Karpas-422 (cell line): ENCODE measurements at regions not wholly inside any gene's neighbourhood (a gene's known extent, or its start where the extent isn't known, plus 50 kb on each side); places are given as distances from the start of the nearest gene placed in this dataset.

Source experiments
- DNase-seq: peaks from one replicate; pipeline ENCODE4 v3.0.0-alpha.2; 2015
- H2AFZ ChIP-seq: fragments of 200-600 bp; sonication (generic); 2 replicates; pipeline ENCODE4 v1.6.1; 2014; ENCODE audit warnings: antibody characterized with exemption, low read length, mixed read lengths
- H3K27ac ChIP-seq: fragments of 200-600 bp; sonication (generic); 2 replicates; pipeline ENCODE4 v1.5.1; 2014; ENCODE audit warnings: mild to moderate bottlenecking, low read length, moderate library complexity
- H3K27me3 ChIP-seq: fragments of 200-600 bp; sonication (generic); 2 replicates; pipeline ENCODE4 v1.6.1; 2014; ENCODE audit warnings: low read length, mixed read lengths
- H3K36me3 ChIP-seq: fragments of 200-600 bp; sonication (generic); 2 replicates; pipeline ENCODE4 v1.6.1; 2014; ENCODE audit warnings: low read length, mixed read lengths; ENCODE audit not compliant: insufficient read depth
- H3K4me1 ChIP-seq: fragments of 200-600 bp; sonication (generic); 2 replicates; pipeline ENCODE4 v1.6.1; 2014; ENCODE audit warnings: mild to moderate bottlenecking, low read length, mixed read lengths
- H3K4me2 ChIP-seq: fragments of 200-600 bp; sonication (generic); 2 replicates; pipeline ENCODE4 v1.6.1; 2014; ENCODE audit warnings: low read length, low read depth, mild to moderate bottlenecking; ENCODE audit not compliant: poor library complexity, severe bottlenecking
- H3K4me3 ChIP-seq: fragments of 200-600 bp; sonication (generic); 2 replicates; pipeline ENCODE4 v1.5.1; 2014; ENCODE audit warnings: mild to moderate bottlenecking, antibody characterized with exemption, low read length, mixed read lengths
- H3K79me2 ChIP-seq: fragments of 200-600 bp; sonication (generic); 2 replicates; pipeline ENCODE4 v1.6.1; 2014; ENCODE audit warnings: mild to moderate bottlenecking, low read length, mixed read lengths
- H3K9ac ChIP-seq: fragments of 200-600 bp; sonication (generic); 2 replicates; pipeline ENCODE4 v1.6.0; 2014; ENCODE audit warnings: low read length
- H3K9me2 ChIP-seq: fragments of 200-600 bp; sonication (generic), shearing (Covaris generic); replicated peaks from 2 replicates; pipeline ENCODE4 v1.6.0; 2014; ENCODE audit warnings: mild to moderate bottlenecking, low read length, moderate library complexity; ENCODE audit not compliant: insufficient read depth
- H3K9me3 ChIP-seq: fragments of 300-700, 200-600 bp; sonication (generic); 2 replicates; pipeline ENCODE4 v1.6.1; 2014; ENCODE audit warnings: low read length, mixed read lengths
- H4K20me1 ChIP-seq: fragments of 200-600 bp; sonication (generic); 2 replicates; pipeline ENCODE4 v1.6.1; 2014; ENCODE audit warnings: mild to moderate bottlenecking, antibody characterized with exemption, low read length, low read depth; ENCODE audit not compliant: insufficient read depth

DNA sequence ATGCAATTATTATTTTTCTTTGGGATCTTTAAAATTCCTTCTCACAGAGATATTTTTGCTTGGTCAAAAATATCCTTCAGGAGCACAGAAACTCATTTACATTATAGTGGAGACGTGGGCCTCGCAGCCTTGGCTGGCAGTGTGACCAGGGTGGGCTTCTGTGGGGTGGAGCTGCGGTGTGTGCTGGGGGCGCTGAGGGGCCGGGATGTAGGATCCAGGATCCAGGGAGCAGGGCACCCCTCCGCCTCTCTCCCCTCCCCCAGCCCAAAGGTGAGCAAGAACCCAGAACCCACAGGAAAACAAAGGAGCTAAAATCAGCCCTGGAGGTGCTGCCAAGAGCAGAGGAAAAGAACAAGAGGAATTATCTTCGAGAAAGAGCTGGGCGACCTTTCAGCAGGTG lies 79.1 kb upstream of the OLFM1 start:
- no peak for DNase-seq
- H3K36me3 ChIP-seq, result no peaks in the 10 kb centered on the region
- H3K9ac ChIP-seq, result no peak overlapping the region
- H3K9me2 ChIP-seq, result no peaks in the 10 kb centered on the region
- H3K79me2 ChIP-seq, result no peaks in the 10 kb centered on the region
- no peak overlapping the region for H3K27ac ChIP-seq
- H4K20me1 ChIP-seq, result no peaks in the 10 kb centered on the region
- H3K4me3 ChIP-seq, result no peak overlapping the region
- H3K4me1 ChIP-seq, result no peaks in the 10 kb centered on the region
- no peak overlapping the region for H3K4me2 ChIP-seq
- H3K27me3 ChIP-seq, result no peaks in the 10 kb centered on the region
- H3K9me3 ChIP-seq, result no peaks in the 10 kb centered on the region
- no peak overlapping the region for H2AFZ ChIP-seq

DNA sequence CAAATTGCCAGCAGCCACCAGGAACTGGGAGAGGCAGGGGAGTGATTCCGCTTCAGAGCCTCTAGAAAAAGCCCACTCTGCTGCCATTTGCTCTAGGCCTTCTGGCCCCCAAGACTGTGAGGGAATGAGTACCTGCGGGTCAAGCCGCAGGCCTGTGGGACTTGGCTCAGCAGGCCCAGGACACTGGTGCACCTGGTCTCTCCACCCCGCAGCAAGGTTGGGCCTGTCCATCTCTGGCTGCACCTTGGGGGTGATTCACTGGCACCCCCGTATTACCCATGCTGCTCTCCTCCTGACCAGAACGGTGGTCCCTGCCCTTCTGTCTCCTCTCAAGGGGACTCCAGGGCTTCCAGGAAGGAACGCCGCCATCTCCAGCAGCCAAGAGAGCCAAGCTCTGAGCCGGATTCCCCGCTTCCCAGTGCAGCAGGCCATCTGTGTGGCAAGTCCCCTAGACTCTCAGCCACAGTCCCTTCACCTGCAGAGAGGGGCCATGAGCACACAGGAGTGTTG lies 78.4 kb upstream of the OLFM1 start:
- no peak overlapping the region for H3K4me3 ChIP-seq
- no peaks in the 10 kb centered on the region for H3K36me3 ChIP-seq
- H3K79me2 ChIP-seq, result no peaks in the 10 kb centered on the region
- no peaks in the 10 kb centered on the region for H3K9me3 ChIP-seq
- H3K4me2 ChIP-seq, result no peak overlapping the region
- H4K20me1 ChIP-seq, result no peaks in the 10 kb centered on the region
- H2AFZ ChIP-seq, result no peak overlapping the region
- no peaks in the 10 kb centered on the region for H3K9me2 ChIP-seq
- H3K27ac ChIP-seq, result no peak overlapping the region
- no peak for DNase-seq
- no peak overlapping the region for H3K9ac ChIP-seq
- H3K4me1 ChIP-seq, result no peaks in the 10 kb centered on the region
- H3K27me3 ChIP-seq, result no peaks in the 10 kb centered on the region

DNA sequence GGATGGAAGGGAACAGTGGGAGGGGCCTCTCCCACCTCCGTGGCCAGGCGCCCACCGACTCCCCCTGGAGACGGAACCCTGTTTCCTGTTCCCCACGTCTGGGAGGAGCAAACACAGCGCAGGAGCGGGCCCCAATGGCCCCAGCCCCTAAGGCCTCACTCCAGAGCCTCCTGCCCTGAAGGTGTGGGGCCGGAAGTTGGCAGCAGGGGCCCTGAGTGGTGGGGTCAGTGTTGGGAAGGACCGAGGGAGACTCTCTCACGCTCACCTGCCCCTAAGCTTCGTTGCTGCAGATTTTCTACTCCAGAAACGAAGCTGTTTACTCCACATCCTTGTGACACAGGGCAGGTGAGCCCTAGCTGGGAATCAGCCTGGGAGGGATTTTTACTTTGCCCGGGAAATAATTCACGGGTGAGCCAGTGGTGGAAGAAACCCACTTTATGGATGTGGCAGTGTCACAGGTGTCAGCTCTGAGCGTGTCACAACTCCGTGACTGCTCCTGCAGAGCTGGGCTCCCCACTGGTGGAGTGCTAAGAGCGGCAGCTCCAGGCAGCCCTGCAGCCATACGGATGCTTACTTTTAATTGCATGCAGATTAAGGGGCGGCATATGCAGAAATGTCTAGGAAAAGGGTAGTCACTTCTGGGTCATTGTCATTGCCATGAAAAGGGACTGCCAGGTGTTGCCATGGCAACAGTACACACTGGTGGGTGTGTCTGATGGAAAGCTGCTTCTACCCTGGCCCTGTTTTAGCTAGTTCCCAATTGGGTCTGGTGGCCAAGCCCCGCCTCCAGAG lies 77.5 kb upstream of the OLFM1 start:
- Histone ChIP-seq H3K4me2 (no peak overlapping the region), H3K4me1 (no peaks in the 10 kb centered on the region), H3K79me2 (no peaks in the 10 kb centered on the region), H3K27ac (no peak overlapping the region), H3K27me3 (no peaks in the 10 kb centered on the region), H4K20me1 (no peaks in the 10 kb centered on the region), H3K36me3 (no peaks in the 10 kb centered on the region), H3K9me3 (no peaks in the 10 kb centered on the region), H3K9ac (no peak overlapping the region), H2AFZ (no peak overlapping the region), H3K9me2 (no peaks in the 10 kb centered on the region), H3K4me3 (no peak overlapping the region)
- DNase-seq, result no peak

DNA sequence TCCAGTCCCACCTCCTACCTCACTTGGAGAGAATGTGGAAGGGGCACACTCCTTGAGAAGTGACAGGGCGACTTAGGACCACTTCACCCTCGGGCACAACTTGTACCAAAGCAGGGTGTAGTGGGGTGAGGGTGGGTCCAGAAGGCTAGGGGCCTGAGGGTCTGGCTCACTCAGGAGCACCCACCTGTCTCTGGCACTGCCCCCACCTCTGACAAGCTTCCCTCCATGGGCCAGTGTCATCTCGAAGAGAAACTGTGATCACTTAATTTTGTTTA lies 76.9 kb upstream of the OLFM1 start:
- no peak for DNase-seq
- Histone ChIP-seq H4K20me1 (no peaks in the 10 kb centered on the region), H3K27ac (no peak overlapping the region), H3K4me2 (no peak overlapping the region), H3K79me2 (no peaks in the 10 kb centered on the region), H3K4me3 (no peak overlapping the region), H3K9ac (no peak overlapping the region), H3K9me3 (no peaks in the 10 kb centered on the region), H3K9me2 (no peaks in the 10 kb centered on the region), H3K27me3 (no peaks in the 10 kb centered on the region), H3K36me3 (no peaks in the 10 kb centered on the region), H3K4me1 (no peaks in the 10 kb centered on the region), H2AFZ (no peak overlapping the region)

DNA sequence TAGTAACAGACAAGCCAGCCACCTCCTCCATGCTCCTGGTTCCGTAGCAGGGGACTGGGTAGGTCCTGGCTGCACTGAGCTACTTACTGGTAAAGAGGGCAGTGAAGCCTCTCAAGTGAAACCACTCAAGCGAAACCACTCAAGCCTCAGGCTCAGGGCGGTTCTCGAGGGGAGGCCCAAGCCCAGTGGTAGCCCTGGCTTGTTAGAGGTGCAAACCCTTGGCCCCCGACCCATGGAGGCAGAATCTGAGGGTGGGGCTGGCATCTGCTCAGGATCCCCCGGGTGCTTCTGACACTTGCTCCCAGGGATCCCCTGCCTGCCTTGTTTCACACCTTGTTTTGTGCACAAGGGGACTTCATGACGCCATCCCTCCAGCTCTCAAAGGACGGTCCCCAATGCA lies 76.5 kb upstream of the OLFM1 start:
- H3K36me3 ChIP-seq, result no peaks in the 10 kb centered on the region
- no peaks in the 10 kb centered on the region for H3K9me2 ChIP-seq
- H3K4me3 ChIP-seq, result no peak overlapping the region
- H4K20me1 ChIP-seq, result no peaks in the 10 kb centered on the region
- no peaks in the 10 kb centered on the region for H3K9me3 ChIP-seq
- no peak overlapping the region for H2AFZ ChIP-seq
- no peak overlapping the region for H3K27ac ChIP-seq
- H3K79me2 ChIP-seq, result no peaks in the 10 kb centered on the region
- no peak overlapping the region for H3K9ac ChIP-seq
- no peaks in the 10 kb centered on the region for H3K4me1 ChIP-seq
- no peak overlapping the region for H3K4me2 ChIP-seq
- no peak for DNase-seq
- H3K27me3 ChIP-seq, result no peaks in the 10 kb centered on the region

DNA sequence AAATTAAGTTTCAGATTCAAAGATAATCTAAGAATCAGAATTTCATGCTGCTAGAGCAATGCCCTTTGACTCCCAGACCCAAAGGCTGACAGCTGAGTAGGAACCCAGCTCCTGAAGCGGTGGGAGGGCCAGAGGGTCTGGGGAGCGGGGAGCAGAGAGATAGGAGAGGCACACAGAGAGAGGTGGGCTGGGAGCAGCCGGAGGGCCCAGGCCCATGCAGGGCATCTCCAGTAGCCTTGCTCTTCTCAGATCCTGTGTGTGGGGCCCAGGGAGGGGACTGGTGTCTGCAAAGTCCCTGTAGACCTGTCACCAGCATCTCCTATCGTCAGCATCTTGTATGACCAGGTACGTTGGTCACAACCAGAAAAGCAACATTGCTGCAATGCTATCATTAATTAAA lies 75.3 kb upstream of the OLFM1 start:
- H3K4me1 ChIP-seq, result no peaks in the 10 kb centered on the region
- no peak for DNase-seq
- no peak overlapping the region for H3K4me2 ChIP-seq
- H2AFZ ChIP-seq, result no peak overlapping the region
- no peaks in the 10 kb centered on the region for H3K36me3 ChIP-seq
- no peaks in the 10 kb centered on the region for H3K9me2 ChIP-seq
- H3K79me2 ChIP-seq, result no peaks in the 10 kb centered on the region
- no peak overlapping the region for H3K4me3 ChIP-seq
- H4K20me1 ChIP-seq, result no peaks in the 10 kb centered on the region
- no peak overlapping the region for H3K9ac ChIP-seq
- H3K9me3 ChIP-seq, result no peaks in the 10 kb centered on the region
- H3K27me3 ChIP-seq, result no peaks in the 10 kb centered on the region
- H3K27ac ChIP-seq, result no peak overlapping the region

DNA sequence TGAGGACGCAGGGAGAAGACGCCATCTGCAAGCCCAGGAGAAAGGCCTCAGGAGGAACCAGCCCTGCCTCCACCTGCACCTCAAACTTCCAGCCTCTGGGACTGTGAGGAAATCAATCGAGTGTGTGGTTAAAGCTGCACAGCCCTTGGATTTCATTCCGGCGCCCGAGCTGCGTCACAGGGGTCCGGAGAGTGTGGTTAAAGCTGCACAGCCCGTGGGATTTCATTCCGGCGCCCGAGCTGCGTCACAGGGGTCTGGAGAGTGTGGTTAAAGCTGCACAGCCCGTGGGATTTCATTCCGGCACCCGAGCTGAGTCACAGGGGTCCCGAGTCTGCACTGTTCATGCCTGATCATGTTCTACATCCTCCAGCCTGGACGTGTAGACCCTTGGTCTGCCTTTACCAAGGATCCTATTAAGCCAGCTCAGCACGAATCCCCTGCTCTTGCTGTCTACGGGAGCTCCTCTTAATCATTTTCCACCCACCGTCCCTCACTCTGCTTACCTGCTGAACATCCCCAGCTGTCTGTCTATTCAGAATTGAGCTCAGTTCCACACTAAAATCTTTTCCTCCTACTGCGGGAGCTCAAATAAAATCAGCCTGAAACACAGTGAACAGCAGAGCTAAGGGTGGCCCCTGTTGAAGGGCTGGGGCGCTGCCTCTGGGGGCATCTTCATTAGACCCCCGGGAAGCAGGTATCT lies 73.0 kb upstream of the OLFM1 start:
- Histone ChIP-seq H3K9me2 (no peaks in the 10 kb centered on the region), H3K27ac (no peak overlapping the region), H3K79me2 (no peaks in the 10 kb centered on the region), H3K4me1 (no peaks in the 10 kb centered on the region), H3K9ac (no peak overlapping the region), H3K27me3 (no peaks in the 10 kb centered on the region), H3K4me2 (no peak overlapping the region), H3K9me3 (no peaks in the 10 kb centered on the region), H2AFZ (no peak overlapping the region), H4K20me1 (no peaks in the 10 kb centered on the region), H3K4me3 (no peak overlapping the region), H3K36me3 (no peaks in the 10 kb centered on the region)
- DNase-seq, result no peak

DNA sequence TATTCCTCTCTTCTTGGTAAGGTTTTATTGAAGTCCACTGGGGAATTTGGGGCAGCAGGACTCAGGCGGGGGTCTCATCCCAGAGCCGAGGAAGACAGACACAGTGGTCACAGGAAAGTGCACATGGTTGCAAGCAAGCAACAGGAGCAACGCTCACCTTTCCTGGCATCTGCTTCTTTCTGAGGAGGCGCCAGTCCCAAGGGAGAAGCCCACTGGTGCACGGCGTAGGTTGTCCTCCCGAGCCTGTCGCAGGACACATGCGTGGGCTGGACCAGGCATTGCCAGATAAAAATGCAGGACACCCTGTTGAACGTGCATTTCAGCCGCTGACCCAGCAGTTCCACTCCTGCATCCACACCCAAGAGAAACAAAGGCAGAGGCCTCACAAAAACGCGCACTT lies 72.4 kb upstream of the OLFM1 start:
- H4K20me1 ChIP-seq, result no peaks in the 10 kb centered on the region

More for the DNA sequence above, 72.4 kb upstream of the OLFM1 start:
- H3K79me2 ChIP-seq, result no peaks in the 10 kb centered on the region
- no peak overlapping the region for H3K4me2 ChIP-seq
- no peak overlapping the region for H3K9ac ChIP-seq
- no peak overlapping the region for H3K4me3 ChIP-seq
- H3K36me3 ChIP-seq, result no peaks in the 10 kb centered on the region
- no peaks in the 10 kb centered on the region for H3K9me2 ChIP-seq
- DNase-seq, result no peak
- H3K9me3 ChIP-seq, result no peaks in the 10 kb centered on the region
- no peaks in the 10 kb centered on the region for H3K27me3 ChIP-seq
- H2AFZ ChIP-seq, result no peak overlapping the region
- H3K27ac ChIP-seq, result no peak overlapping the region
- H3K4me1 ChIP-seq, result no peaks in the 10 kb centered on the region
